DND-41 (cell line): ENCODE measurements at regions not wholly inside any gene's neighbourhood (a gene's known extent, or its start where the extent isn't known, plus 50 kb on each side); places are given as distances from the start of the nearest gene placed in this dataset.

Experiments used
- CTCF ChIP-seq: IDR thresholded peaks from 2 replicates; pipeline ENCODE4 v1.5.1; 2012; ENCODE audit warnings: borderline replicate concordance, low read length, moderate library complexity, mild to moderate bottlenecking; ENCODE audit not compliant: poor library complexity, severe bottlenecking; ENCODE audit errors: extremely low read depth
- EZH2 ChIP-seq: IDR thresholded peaks from 3 replicates; pipeline ENCODE4 v1.6.1; 2012; ENCODE audit warnings: borderline replicate concordance, low read depth, mild to moderate bottlenecking, moderate library complexity, low read length, inconsistent platforms; ENCODE audit not compliant: severe bottlenecking

DNA sequence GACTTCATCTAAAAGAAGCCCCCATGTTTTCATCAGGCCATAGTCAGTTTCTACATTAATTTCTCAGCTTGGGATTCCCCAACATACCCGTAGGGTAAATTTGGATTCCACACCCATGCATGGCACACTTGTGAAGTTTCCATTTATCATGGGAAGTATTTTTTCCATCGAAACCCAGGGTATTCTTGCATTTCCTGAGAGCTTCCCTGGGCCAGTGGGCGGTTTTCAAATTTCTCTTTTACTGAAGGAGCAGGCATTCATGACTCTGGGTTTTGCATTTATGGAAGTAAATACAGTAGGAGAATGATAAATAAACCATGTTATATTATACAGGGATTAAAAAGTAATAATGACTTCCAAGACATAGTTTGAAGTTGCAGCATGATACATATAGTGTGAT lies 93.0 kb upstream of the MAP3K1 start:
- TF ChIP-seq CTCF (no peak), EZH2 (no peak)
